GM12878 (cell line): ENCODE measurements at regions not wholly inside any gene's neighbourhood (a gene's known extent, or its start where the extent isn't known, plus 50 kb on each side); places are given as distances from the start of the nearest gene placed in this dataset.

Source experiments
- ATAC-seq: fragments of 200-7000 bp; cut with Tn5 transposase; 3 replicates; pipeline ENCODE4 v1.9.1; 2020; ENCODE audit warnings: mild to moderate bottlenecking, moderate library complexity
- BruUV-seq: library from RNA; stranded (reverse); fragments of 400-500 nt; replicated peaks from 2 replicates; lab custom pipeline; 2021; lab: Mats Ljungman, UMichigan
- CTCF ChIA-PET: fragments of 300-600 bp; sonication (Branson Sonifier 250); formaldehyde crosslinking; extraction: SDS; loops from one replicate; lab custom pipeline; 2021; ENCODE audit warnings: inconsistent platforms; lab: Yijun Ruan, JAX
- POLR2A ChIA-PET: fragments of 350-600 bp; formaldehyde crosslinking; extraction: SDS; loops from one replicate; lab custom pipeline; 2021; ENCODE audit warnings: inconsistent platforms; lab: Charles Lee
- RAD21 ChIA-PET: fragments of 300-600 bp; sonication (Branson Sonifier 250); formaldehyde crosslinking; loops from one replicate; lab custom pipeline; 2023; ENCODE audit warnings: antibody characterized with exemption; ENCODE audit not compliant: unreplicated experiment; lab: Charles Lee
- SMC1A ChIA-PET: fragments of 300-600 bp; sonication (Branson Sonifier 250); formaldehyde crosslinking; loops from one replicate; lab custom pipeline; 2023; ENCODE audit not compliant: unreplicated experiment, uncharacterized antibody; lab: Charles Lee
- DNase-seq: peaks from one replicate; pipeline ENCODE4 v3.0.0-alpha.2; 2011; ENCODE audit warnings: low read depth, low spot score
- FAIRE-seq: peaks from 3 replicates; lab custom pipeline; 2011; peaks lifted over from hg19 to GRCh38; lab: Jason Lieb, UNC
- H2AFZ ChIP-seq: 2 replicates; pipeline ENCODE4 v1.6.0; 2011; ENCODE audit warnings: low read depth, low read length, control low read depth; ENCODE audit not compliant: control insufficient read depth
- H3K27ac ChIP-seq: 2 replicates; pipeline ENCODE4 v1.5.1; 2011; ENCODE audit warnings: control low read depth; ENCODE audit not compliant: control insufficient read depth, insufficient read depth
- H3K27me3 ChIP-seq, 2 experiments: replicated peaks in 1 of 2; 2 replicates each; pipeline versions ENCODE4 v1.6.0 to v1.6.1; 2011; ENCODE audit warnings: low read length in 1 of 2; ENCODE audit not compliant: control insufficient read depth in 2 of 2, insufficient read depth in 2 of 2
- H3K36me3 ChIP-seq, 2 experiments: 2 replicates each; pipeline ENCODE4 v1.5.1; 2011; ENCODE audit warnings: low read length in 1 of 2; ENCODE audit not compliant: control insufficient read depth in 2 of 2, insufficient read depth in 2 of 2
- H3K4me1 ChIP-seq: 2 replicates; pipeline ENCODE4 v1.6.1; 2011; ENCODE audit warnings: mild to moderate bottlenecking, low read length, moderate library complexity, mixed read lengths; ENCODE audit not compliant: control insufficient read depth, insufficient read depth
- H3K4me2 ChIP-seq: 2 replicates; pipeline ENCODE4 v1.6.0; 2011; ENCODE audit warnings: control low read depth; ENCODE audit not compliant: control insufficient read depth, insufficient read depth
- H3K4me3 ChIP-seq: fragments of 200-600 bp; sonication (generic); 2 replicates; pipeline ENCODE4 v1.5.1; 2016
- H3K79me2 ChIP-seq: 2 replicates; pipeline ENCODE4 v1.6.0; 2011; ENCODE audit warnings: low read length; ENCODE audit not compliant: control insufficient read depth, insufficient read depth
- H3K9ac ChIP-seq: 2 replicates; pipeline ENCODE4 v1.8.0; 2011; ENCODE audit warnings: low read length, control low read depth, mixed read lengths; ENCODE audit not compliant: control insufficient read depth, insufficient read depth
- H3K9me3 ChIP-seq: replicated peaks from 3 replicates; pipeline ENCODE4 v1.5.1; 2011; ENCODE audit warnings: mild to moderate bottlenecking, low read length; ENCODE audit not compliant: control insufficient read depth, insufficient read depth
- H4K20me1 ChIP-seq: 2 replicates; pipeline ENCODE4 v1.6.0; 2011; ENCODE audit not compliant: control insufficient read depth, insufficient read depth
- MEF2A ChIP-seq: IDR thresholded peaks from 2 replicates; pipeline ENCODE4 v1.6.1; 2011; ENCODE audit warnings: low read depth, mild to moderate bottlenecking, low read length, moderate library complexity; ENCODE audit not compliant: insufficient read depth
- NFXL1 ChIP-seq: fragments of 450-650 bp; IDR thresholded peaks from 2 replicates; pipeline ENCODE4 v1.6.1; 2017; ENCODE audit warnings: antibody characterized with exemption, mild to moderate bottlenecking, borderline replicate concordance
- WGBS: methylation state at CpG from one replicate; pipeline ENCODE4 v1.1.6; 2016; ENCODE audit warnings: low lambda C conversion rate; ENCODE audit not compliant: insufficient replicate concordance, insufficient coverage; ENCODE audit errors: missing lambda C conversion rate; 5-methylcytosine and 5-hydroxymethylcytosine counted together
- in situ Hi-C: fragments of 300-500 bp; cut with MboI; formaldehyde crosslinking; loops from 9 replicates; pipeline ENCODE4 v1.14.3; 2018; ENCODE audit warnings: mixed read lengths
- intact Hi-C: fragments of 100-400 bp; cut with micrococcal nuclease; formaldehyde crosslinking; loops from one replicate; pipeline ENCODE4 v1.14.2; 2022; ENCODE audit not compliant: unreplicated experiment
- TF ChIP-seq, protein P1 (sequence below): fragments of 450-650 bp; IDR thresholded peaks from 2 replicates; pipeline ENCODE4 v1.6.1; 2017; ENCODE audit warnings: mild to moderate bottlenecking, moderate library complexity
- TF ChIP-seq, protein P2 (sequence below): fragments of 450-650 bp; IDR thresholded peaks from 2 replicates; pipeline ENCODE4 v1.6.1; 2017; ENCODE audit warnings: low read depth, mild to moderate bottlenecking, moderate library complexity

DNA sequence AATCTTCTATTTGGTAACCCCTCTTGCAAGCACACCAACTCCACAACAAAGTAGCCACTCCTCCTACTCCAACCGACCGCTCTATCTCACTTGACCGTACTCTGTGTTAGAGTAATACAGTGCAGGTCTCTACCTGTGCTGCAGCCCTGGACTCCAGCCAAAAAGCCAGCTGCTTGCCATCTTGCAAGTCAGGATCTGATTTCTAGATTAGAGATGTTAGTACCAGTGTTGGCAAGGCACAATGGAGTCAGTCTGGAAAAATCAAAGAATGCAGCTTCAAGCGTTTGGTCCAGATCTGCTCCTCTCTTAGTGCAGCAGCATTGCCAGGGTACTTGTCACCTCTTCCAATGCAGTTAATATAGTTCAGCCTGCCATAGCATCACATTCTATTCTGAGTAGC, 477.6 kb downstream of the ZSWIM6 start (continued):
- TF ChIP-seq, protein P1, sequence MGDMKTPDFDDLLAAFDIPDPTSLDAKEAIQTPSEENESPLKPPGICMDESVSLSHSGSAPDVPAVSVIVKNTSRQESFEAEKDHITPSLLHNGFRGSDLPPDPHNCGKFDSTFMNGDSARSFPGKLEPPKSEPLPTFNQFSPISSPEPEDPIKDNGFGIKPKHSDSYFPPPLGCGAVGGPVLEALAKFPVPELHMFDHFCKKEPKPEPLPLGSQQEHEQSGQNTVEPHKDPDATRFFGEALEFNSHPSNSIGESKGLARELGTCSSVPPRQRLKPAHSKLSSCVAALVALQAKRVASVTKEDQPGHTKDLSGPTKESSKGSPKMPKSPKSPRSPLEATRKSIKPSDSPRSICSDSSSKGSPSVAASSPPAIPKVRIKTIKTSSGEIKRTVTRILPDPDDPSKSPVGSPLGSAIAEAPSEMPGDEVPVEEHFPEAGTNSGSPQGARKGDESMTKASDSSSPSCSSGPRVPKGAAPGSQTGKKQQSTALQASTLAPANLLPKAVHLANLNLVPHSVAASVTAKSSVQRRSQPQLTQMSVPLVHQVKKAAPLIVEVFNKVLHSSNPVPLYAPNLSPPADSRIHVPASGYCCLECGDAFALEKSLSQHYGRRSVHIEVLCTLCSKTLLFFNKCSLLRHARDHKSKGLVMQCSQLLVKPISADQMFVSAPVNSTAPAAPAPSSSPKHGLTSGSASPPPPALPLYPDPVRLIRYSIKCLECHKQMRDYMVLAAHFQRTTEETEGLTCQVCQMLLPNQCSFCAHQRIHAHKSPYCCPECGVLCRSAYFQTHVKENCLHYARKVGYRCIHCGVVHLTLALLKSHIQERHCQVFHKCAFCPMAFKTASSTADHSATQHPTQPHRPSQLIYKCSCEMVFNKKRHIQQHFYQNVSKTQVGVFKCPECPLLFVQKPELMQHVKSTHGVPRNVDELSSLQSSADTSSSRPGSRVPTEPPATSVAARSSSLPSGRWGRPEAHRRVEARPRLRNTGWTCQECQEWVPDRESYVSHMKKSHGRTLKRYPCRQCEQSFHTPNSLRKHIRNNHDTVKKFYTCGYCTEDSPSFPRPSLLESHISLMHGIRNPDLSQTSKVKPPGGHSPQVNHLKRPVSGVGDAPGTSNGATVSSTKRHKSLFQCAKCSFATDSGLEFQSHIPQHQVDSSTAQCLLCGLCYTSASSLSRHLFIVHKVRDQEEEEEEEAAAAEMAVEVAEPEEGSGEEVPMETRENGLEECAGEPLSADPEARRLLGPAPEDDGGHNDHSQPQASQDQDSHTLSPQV = no peak
- TF ChIP-seq, protein P2, sequence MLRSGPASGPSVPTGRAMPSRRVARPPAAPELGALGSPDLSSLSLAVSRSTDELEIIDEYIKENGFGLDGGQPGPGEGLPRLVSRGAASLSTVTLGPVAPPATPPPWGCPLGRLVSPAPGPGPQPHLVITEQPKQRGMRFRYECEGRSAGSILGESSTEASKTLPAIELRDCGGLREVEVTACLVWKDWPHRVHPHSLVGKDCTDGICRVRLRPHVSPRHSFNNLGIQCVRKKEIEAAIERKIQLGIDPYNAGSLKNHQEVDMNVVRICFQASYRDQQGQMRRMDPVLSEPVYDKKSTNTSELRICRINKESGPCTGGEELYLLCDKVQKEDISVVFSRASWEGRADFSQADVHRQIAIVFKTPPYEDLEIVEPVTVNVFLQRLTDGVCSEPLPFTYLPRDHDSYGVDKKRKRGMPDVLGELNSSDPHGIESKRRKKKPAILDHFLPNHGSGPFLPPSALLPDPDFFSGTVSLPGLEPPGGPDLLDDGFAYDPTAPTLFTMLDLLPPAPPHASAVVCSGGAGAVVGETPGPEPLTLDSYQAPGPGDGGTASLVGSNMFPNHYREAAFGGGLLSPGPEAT = no peak
- TF ChIP-seq, all 136 proteins: peak for 0

DNA sequence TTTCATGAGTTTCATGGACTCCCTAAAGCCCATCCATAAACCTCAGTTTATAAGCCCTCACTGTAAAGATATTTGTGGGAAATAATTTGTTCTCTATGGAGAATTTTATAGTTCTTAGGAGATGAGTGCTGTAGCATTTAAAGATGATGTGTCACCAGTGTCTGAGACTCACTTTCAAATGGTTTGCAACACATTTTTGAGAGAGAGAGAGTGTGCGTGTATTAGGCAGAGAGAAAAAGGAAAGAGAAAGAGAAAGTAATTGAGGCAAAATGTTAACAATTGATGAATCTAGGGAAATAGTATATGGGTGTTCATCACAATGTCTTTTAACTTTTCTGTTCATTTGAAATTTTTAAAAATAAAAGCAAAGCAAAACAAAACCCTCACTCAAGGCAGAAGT, 479.0 kb downstream of the ZSWIM6 start:
- ChIA-PET RAD21 (no interaction called here), POLR2A (no interaction called here), CTCF (no interaction called here), SMC1A (no interaction called here)
- FAIRE-seq (no peak), ATAC-seq (no peak; the same call in 2 of the 3 replicates), DNase-seq (no peak)
- TF ChIP-seq MEF2A (no peak), NFXL1 (no peak)
- TF ChIP-seq, protein P1 = no peak
- WGBS = 0% methylated on average over 1 of the region's 1 CpG
- BruUV-seq = no TSS peak
- Histone ChIP-seq H3K79me2 (no peaks in the 10 kb centered on the region), H3K27me3 (no peaks in the 10 kb centered on the region), H4K20me1 (no peaks in the 10 kb centered on the region), H3K27ac (no peak overlapping the region), H3K36me3 (no peaks in the 10 kb centered on the region), H3K9ac (no peak overlapping the region), H3K4me3 (no peak overlapping the region), H2AFZ (no peak overlapping the region), H3K4me2 (no peak overlapping the region), H3K9me3 (no peaks in the 10 kb centered on the region), H3K4me1 (no peaks in the 10 kb centered on the region)
- intact Hi-C loops = no loop called here
- in situ Hi-C loops = no loop called here
